ENCODE measurements at regions not wholly inside any gene's neighbourhood (a gene's known extent, or its start where the extent isn't known, plus 50 kb on each side); places are given as distances from the start of the nearest gene placed in this dataset.

GRCh38 chr5:5794118-5794560 lies 371.7 kb downstream of the ICE1 start:
- no peaks in the 10 kb centered on the region for H3K36me3 Mint-ChIP-seq
- no peaks in the 10 kb centered on the region for H3K9me3 Mint-ChIP-seq
- ATAC-seq (no peak), DNase-seq (ENCODE audit: low spot score in 2 of 2) (no peak)
- no peak overlapping the region for H3K27ac Mint-ChIP-seq

DNA sequence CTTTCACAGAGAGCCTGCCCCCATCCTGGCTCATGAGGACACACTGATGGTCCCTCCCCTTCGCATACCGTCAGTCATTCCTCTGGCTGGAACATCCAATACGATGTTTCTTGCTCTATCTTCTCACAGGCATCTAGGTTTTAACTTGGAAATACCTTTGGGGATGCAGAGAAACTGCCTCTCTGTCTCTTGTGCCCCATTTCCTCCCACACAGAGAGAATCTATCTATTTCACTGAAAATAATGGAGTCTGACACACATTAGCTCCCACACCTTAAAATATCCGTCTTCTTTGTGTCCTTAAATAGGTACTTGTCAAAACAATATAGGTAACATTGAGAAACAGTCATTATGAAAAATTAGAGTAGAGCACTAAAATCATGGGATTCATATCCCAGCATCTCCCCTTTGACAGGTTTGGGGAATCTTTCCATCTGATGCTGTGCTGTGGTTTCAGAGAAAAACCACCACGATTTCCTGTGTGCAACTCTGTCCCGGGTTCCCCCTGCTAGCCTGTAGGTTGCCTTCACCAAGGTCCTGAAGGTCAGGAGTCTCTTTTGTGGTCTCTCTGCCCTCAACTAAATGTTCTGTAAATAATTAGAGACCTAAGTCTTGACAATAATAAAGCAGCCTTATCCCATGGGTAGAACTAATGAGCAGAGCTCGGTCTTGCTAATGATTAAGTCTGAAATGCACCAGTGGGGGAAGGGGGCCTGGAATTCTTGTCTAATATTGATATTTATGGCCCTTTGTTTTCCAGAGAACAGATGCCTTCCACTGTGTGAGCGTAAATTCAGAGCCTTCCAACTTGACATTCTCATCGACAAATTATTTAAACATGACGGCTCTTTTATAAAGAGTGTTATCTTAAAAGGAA lies 371.0 kb downstream of the ICE1 start:
- peaks cover 0 to under 1% of the 10 kb centered on the region in 2 donors for H3K9me3 Mint-ChIP-seq
- peaks cover 0 to 3% of the 10 kb centered on the region in 2 donors for H3K36me3 Mint-ChIP-seq
- DNase-seq (ENCODE audit: low spot score in 2 of 2) (no peak), ATAC-seq (no peak)
- no peak overlapping the region for H3K27ac Mint-ChIP-seq

GRCh38 chr5:5792106-5792505 lies 369.6 kb downstream of the ICE1 start:
- peaks cover 7 to 11% of the 10 kb centered on the region in 2 donors for H3K9me3 Mint-ChIP-seq
- H3K27ac Mint-ChIP-seq, result no peak overlapping the region
- ATAC-seq, result no peak
- no peak for DNase-seq (ENCODE audit: low spot score in 2 of 2)
- peaks cover 0 to 13% of the 10 kb centered on the region in 2 donors for H3K36me3 Mint-ChIP-seq

DNA sequence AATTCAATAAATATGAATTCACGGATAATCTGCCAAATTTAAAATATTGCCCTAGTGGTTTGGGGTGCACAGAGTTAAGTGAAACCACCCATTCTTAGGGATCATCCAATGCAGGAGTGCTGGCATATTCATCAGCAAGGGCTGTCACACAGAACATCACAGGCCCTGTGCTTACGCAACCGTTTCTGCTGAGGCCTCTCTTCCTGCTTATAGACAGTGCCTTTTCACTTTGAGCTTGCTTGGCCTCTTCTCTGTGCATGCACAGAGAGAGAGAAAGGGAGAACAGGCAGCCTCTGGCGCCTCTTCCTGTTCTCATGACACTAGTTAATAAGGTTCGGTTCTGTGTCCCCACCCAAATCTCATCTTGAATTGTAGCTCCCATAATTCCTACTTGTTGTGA lies 366.3 kb downstream of the ICE1 start:
- peaks cover 12 to 18% of the 10 kb centered on the region in 2 donors for H3K9me3 Mint-ChIP-seq
- H3K36me3 Mint-ChIP-seq, result peaks cover 0 to 20% of the 10 kb centered on the region in 2 donors
- DNase-seq (ENCODE audit: low spot score in 2 of 2) (no peak), ATAC-seq (no peak)
- H3K27ac Mint-ChIP-seq, result no peak overlapping the region

- H3K36me3 Mint-ChIP-seq, result peaks cover 0 to 20% of the 10 kb centered on the region in 2 donors
These were observed 364.9 kb downstream of the ICE1 start for GRCh38 chr5:5787373-5787772.

GRCh38 chr5:5784101-5784500 lies 361.6 kb downstream of the ICE1 start:
- Mint-ChIP-seq H3K27ac (no peak overlapping the region), H3K36me3 (peaks cover 0 to 20% of the 10 kb centered on the region in 2 donors), H3K9me3 (peaks cover 12 to 18% of the 10 kb centered on the region in 2 donors)
- DNase-seq (ENCODE audit: low spot score in 2 of 2) (no peak), ATAC-seq (no peak)

More at GRCh38 chr5:5787373-5787772, 364.9 kb downstream of the ICE1 start:
- no peak overlapping the region for H3K27ac Mint-ChIP-seq
- peaks cover 12 to 18% of the 10 kb centered on the region in 2 donors for H3K9me3 Mint-ChIP-seq
- DNase-seq (ENCODE audit: low spot score in 2 of 2), result no peak
- no peak for ATAC-seq

GRCh38 chr5:5783021-5783420 lies 360.5 kb downstream of the ICE1 start:
- ATAC-seq, result no peak
- H3K36me3 Mint-ChIP-seq, result peaks cover 0 to 16% of the 10 kb centered on the region in 2 donors
- peaks cover 12 to 15% of the 10 kb centered on the region in 2 donors for H3K9me3 Mint-ChIP-seq
- DNase-seq (ENCODE audit: low spot score in 2 of 2), result no peak
- H3K27ac Mint-ChIP-seq, result no peak overlapping the region

- no peak for ATAC-seq
These were observed 359.9 kb downstream of the ICE1 start for GRCh38 chr5:5782402-5782801.

DNA sequence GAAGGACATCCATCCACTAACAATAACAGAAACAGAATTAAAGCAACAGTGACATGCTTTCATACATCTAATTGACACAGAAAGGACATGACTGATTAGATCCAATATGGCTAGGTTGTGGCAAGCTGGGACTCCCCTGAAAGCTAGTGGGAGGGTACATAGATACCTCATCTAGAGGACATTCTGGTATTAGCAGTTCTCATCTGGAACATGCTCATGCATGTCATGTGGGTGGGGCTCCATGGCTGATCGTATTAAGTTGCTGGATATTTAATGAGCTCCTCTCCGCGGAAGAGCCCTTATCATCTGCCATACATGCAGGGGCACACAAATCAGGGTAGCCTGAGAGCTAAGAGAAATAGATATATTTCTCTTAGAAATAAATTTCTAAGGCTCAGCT lies 358.9 kb downstream of the ICE1 start:
- Mint-ChIP-seq H3K9me3 (peaks cover 1 to 4% of the 10 kb centered on the region in 2 donors), H3K27ac (no peak overlapping the region), H3K36me3 (peaks cover 0 to 2% of the 10 kb centered on the region in 2 donors)
- DNase-seq (ENCODE audit: low spot score in 2 of 2) (no peak), ATAC-seq (no peak)

More at GRCh38 chr5:5782402-5782801, 359.9 kb downstream of the ICE1 start:
- H3K36me3 Mint-ChIP-seq, result peaks cover 0 to 9% of the 10 kb centered on the region in 2 donors
- no peak for DNase-seq (ENCODE audit: low spot score in 2 of 2)
- H3K9me3 Mint-ChIP-seq, result peaks cover 8 to 10% of the 10 kb centered on the region in 2 donors
- H3K27ac Mint-ChIP-seq, result no peak overlapping the region

- no peaks in the 10 kb centered on the region for H3K36me3 Mint-ChIP-seq
- peaks cover 0 to 2% of the 10 kb centered on the region in 2 donors for H3K9me3 Mint-ChIP-seq
- DNase-seq (ENCODE audit: low spot score in 2 of 2) (no peak), ATAC-seq (no peak)
- no peak overlapping the region for H3K27ac Mint-ChIP-seq
These were observed 357.8 kb downstream of the ICE1 start for GRCh38 chr5:5780253-5780652.

DNA sequence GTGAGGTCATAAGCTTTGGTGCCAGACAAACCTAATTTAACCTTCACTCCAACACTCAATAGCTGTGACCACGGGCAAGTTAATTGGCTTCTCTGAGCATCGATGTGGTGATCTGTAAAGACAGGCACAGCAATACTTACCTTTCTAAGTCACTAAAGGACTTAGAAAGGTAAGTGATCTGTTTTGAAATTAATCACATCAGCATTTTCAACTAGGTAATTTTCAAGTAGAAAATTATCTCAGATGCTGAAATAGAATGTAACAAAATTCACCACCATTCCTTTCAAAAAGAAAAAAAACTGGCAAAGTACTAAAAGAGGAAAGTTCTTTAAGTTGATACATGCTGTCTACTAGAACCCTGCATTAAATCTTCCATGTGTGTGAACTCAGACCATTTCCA lies 354.5 kb downstream of the ICE1 start:
- ATAC-seq (no peak), DNase-seq (ENCODE audit: low spot score in 2 of 2) (no peak)
- peaks cover 0 to 6% of the 10 kb centered on the region in 2 donors for H3K9me3 Mint-ChIP-seq
- no peak overlapping the region for H3K27ac Mint-ChIP-seq
- no peaks in the 10 kb centered on the region for H3K36me3 Mint-ChIP-seq

DNA sequence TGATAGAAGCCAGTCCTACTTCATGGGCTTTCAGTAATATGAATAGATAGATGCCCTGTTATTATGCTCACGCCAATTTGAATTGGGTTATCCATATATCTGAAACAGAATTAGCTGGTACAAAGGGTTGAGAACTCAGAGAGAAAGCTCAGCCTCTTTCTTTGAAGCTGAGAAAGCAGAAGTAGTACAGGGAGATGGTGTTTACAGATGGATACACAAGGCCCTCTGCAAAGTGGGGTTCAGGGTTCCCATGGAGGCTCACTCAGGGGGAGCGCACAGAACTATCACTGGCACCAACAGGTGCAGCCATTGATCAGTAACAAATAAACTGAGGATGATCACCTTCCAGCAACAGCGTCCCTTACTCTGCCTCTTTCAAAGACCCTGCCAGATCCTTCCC lies 349.7 kb downstream of the ICE1 start:
- DNase-seq (ENCODE audit: low spot score in 2 of 2), result no peak
- Mint-ChIP-seq H3K9me3 (peaks cover 0 to 6% of the 10 kb centered on the region in 2 donors), H3K36me3 (no peaks in the 10 kb centered on the region), H3K27ac (no peak overlapping the region)
- no peak for ATAC-seq

DNA sequence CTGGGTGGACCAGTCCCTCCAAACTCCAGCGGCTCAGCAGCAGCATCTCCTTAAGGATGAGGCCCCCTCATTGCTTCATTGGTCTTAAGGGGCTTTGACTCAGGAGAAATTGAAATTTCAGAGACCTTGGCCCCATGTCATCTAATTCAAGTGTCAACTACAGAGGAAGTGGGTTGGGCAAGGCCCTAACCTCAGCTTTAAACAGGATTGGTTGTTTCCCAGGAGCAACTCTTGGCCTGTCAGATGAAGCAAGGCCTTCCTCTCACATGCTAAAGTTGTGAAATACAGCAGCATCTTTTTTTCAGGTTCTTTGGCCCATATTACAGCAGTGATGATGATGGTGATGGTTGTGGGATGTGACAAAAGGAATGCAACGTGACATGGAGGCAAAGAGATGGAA lies 348.3 kb downstream of the ICE1 start:
- no peak overlapping the region for H3K27ac Mint-ChIP-seq
- ATAC-seq (no peak), DNase-seq (ENCODE audit: low spot score in 2 of 2) (no peak)
- no peaks in the 10 kb centered on the region for H3K36me3 Mint-ChIP-seq
- peaks cover 0 to 6% of the 10 kb centered on the region in 2 donors for H3K9me3 Mint-ChIP-seq

DNA sequence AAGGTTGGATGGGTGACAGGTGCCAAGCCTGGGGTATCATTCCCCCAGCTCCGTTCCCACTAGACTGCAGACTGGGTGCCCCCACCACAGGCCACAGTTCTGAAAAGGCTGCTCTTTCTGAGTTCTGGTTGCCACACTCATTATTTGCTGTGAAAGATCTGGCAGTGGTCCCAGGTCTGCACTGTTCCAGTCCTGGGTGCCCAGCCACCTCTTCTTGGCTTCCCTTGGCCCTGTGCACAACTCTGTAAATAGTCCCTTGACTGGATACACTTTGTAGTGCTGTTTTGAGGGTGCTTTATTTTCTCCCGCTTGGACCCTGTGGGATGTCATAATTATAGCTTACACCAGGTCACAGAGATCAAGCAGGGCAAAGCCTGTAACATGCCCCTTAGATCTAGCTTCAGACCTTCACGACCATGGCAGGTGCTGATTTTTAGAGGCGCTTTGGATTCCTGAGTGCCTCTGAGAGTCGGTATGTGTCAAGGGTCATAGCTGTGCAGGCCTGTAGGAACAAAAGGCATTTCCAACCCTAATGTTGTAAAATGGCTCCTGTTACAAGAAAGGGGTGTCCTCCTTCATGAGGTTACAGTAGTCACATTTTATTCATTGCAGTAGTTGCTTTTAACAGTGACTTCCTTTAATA lies 344.9 kb downstream of the ICE1 start:
- DNase-seq (ENCODE audit: low spot score in 2 of 2) (no peak), ATAC-seq (no peak)
- Mint-ChIP-seq H3K9me3 (peaks cover 0 to 7% of the 10 kb centered on the region in 2 donors), H3K27ac (no peak overlapping the region), H3K36me3 (no peaks in the 10 kb centered on the region)

DNA sequence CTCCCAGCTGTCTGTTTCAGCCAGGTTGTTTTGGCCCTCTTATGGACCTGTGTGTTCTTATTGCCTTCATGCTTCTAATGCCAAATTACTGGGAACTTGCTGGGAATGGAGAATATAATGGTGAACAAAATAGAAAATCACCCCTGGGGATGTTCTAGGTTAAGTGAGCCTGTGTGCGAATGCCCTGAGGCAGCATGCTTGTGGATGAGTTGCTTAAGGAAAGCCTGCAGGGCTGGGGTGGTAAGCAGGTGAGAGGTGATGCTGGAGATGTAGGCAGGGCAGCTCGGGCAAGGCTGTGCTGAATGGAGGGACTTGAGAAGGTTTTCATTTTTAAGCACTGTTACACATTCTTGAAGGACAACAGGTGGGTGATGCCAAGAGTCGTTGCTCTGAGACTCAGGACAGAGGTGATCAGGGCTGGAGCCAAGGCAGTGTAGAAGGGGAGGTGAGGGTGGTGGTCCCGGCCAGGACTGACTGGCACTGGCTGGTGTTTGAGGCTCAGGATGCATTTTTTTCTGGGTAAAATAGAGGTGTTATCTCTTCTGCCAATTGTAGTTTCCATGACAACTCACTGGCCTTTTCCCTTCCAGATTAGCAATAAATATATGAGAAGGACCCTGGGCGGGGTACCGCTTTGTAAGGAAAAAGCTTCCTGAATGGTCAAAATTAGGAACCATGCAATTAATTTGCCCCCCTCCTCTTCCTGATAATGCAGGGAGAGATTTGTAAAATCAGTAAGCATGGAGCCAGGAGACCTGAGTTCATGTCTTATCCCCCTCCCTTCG lies 342.8 kb downstream of the ICE1 start:
- Mint-ChIP-seq H3K27ac (no peak overlapping the region), H3K9me3 (peaks cover 0 to 7% of the 10 kb centered on the region in 2 donors), H3K36me3 (no peaks in the 10 kb centered on the region)
- DNase-seq (ENCODE audit: low spot score in 2 of 2) (no peak), ATAC-seq (no peak)

- no peak for DNase-seq (ENCODE audit: low spot score in 2 of 2)
These were observed 341.8 kb downstream of the ICE1 start for GRCh38 chr5:5764246-5764645.

GRCh38 chr5:5756762-5757161 lies 334.3 kb downstream of the ICE1 start:
- peaks cover 0 to 5% of the 10 kb centered on the region in 2 donors for H3K9me3 Mint-ChIP-seq
- no peaks in the 10 kb centered on the region for H3K36me3 Mint-ChIP-seq
- no peak overlapping the region for H3K27ac Mint-ChIP-seq

More at GRCh38 chr5:5764246-5764645, 341.8 kb downstream of the ICE1 start:
- H3K36me3 Mint-ChIP-seq, result no peaks in the 10 kb centered on the region
- H3K27ac Mint-ChIP-seq, result no peak overlapping the region
- no peak for ATAC-seq
- peaks cover 0 to 7% of the 10 kb centered on the region in 2 donors for H3K9me3 Mint-ChIP-seq

More at GRCh38 chr5:5756762-5757161, 334.3 kb downstream of the ICE1 start:
- no peak for ATAC-seq
- DNase-seq (ENCODE audit: low spot score in 2 of 2), result no peak
